HG03280 (cell line): ENCODE measurements at regions not wholly inside any gene's neighbourhood (a gene's known extent, or its start where the extent isn't known, plus 50 kb on each side); places are given as distances from the start of the nearest gene placed in this dataset.
"Not testable (repeated sequence)": the region's sequence is repeated elsewhere in the genome, so short reads cannot be mapped to it uniquely, and the experiment has no call there.

Experiments used
- ATAC-seq: cut with Tn5 transposase; IDR thresholded peaks from one replicate; pipeline ENCODE4 v1.9.1; 2021; ENCODE audit warnings: mild to moderate bottlenecking, moderate library complexity; ENCODE audit not compliant: unreplicated experiment

- no peak for ATAC-seq
Measured at GRCh38 chr5:122599000-122599399, 175.9 kb upstream of the SNX2 start.

DNA sequence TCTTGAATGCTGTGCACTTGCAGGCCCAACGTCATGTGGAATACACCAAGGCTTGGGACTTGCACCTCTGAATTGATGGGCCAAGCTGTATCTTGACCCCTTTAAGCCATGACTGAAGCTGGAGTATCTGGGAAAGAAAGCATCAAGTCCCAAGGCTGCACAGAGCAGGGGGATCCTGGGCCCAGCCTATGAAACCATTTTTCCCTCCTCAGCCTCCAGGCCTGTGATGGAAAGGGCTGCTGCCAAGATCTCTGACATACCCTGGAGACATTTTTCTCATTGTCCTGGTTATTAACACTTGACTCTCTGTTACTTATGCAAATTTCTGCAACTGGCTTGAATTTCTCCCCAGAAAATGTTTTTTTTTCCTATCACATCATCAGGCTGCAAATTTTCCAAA lies 174.0 kb upstream of the SNX2 start:
- ATAC-seq, result no peak

DNA sequence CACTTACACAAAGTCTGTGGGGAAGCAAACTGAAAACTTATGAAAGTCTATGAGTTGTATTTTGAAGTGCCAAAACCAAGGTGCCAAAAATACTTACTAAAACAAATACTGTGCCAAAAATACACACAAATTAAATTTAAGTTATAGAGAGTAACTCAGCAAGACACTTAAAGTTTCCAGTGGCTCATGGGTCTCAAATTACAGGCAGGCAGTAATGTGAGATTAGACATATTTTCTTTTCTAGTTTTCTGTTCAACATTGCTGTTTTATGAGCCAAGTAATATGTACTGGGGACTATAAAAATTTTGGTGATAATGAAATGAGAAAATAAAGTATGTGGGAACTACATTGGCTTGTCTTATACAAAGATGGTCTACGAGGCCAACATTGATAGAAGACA lies 172.2 kb upstream of the SNX2 start:
- no peak for ATAC-seq

GRCh38 chr5:122605236-122605635 lies 169.6 kb upstream of the SNX2 start:
- ATAC-seq, result no peak

DNA sequence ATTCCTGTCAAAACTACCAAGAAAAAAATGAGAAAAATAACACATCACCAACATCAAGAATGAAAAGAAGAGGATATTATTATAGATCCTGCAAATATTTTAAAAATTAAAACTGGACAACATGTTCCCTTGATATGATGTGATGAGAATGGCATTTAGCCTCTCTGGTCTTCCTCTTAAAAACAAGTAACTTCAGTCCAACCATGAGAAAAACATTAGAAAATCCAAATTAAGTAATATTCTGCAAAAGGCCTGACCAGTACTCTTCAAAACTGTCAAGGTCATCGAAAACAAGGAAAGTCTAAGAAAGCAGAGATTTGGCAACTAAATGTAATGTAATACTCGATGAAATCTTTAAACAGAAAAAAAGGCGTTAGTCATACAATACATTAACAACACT lies 167.1 kb upstream of the SNX2 start:
- no peak for ATAC-seq

DNA sequence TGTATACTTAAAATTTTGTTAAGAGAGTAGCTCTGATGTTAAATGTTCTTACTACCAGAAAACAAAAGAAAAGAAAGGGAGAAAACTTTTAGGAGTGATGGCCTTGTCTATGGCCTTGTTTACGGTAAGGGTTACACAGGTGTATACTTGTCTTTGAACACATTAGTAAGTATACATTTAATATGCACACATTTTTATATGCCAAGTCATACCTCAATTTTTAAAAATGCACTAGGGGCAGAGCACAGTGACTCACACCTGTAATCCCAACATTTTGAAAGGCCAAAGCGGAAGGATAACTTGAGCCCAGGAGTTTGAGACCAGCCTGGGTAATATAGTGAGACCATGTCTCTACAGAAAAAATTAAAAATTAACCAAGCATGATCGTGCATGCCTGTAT lies 166.7 kb upstream of the SNX2 start:
- ATAC-seq, result no peak

DNA sequence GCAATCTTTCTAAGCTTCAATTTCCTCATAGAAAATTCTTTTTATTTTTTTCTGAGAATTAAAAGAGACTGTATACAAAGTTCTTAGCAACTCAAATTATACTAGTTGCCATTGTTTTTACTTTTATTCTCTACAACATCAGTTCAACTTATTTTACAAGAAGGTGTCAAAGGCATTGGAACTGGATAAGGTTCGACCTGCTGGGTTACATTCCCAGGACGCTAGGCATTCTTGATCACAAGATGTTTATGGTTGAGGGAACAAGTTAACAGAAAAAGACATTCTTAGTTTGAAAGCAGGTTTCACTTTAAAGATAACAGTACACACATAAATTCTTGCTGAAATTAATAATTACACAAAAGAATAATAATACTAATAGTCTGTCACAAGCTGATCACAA lies 163.5 kb upstream of the SNX2 start:
- no peak for ATAC-seq

DNA sequence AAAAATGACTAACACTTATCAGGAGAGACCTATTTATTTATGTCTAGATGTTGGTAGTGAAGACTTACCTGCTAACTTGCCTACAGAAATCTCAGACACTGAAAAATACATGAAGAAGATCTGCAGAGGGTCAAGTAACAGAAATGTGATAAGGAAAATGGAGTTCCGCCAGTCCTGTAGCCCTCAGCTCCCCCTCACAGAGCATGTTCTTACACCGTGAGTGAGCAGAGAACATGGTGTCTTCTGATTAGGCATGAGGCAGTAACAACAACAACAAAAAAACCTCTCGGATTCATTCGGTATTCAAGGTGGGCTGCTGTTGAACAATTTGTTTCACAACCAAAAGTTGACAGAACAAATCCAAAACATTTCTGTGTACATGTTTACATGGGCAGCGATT lies 162.0 kb upstream of the SNX2 start:
- no peak for ATAC-seq

GRCh38 chr5:122615146-122615545 lies 159.7 kb upstream of the SNX2 start:
- no peak for ATAC-seq

DNA sequence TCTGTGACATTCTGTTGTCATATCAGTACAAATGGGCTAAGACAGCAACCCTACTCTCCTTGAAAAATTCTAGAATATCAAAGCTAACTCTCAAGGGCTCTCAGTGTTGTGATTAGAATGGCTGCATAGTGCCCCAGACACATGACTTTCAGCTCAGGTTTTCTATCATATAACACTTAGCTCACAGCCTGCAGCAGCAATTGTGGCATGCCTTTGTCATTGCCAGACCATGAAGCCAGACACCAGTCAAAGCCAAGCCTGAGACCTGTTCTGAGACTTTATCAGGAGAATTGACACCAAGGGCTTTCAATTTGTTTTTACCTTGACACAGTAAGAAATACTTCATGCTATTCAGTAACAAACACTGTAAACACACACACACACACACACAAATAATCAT lies 159.0 kb upstream of the SNX2 start:
- ATAC-seq, result no peak

GRCh38 chr5:122618046-122618445 lies 156.8 kb upstream of the SNX2 start:
- not testable (repeated sequence) for ATAC-seq

DNA sequence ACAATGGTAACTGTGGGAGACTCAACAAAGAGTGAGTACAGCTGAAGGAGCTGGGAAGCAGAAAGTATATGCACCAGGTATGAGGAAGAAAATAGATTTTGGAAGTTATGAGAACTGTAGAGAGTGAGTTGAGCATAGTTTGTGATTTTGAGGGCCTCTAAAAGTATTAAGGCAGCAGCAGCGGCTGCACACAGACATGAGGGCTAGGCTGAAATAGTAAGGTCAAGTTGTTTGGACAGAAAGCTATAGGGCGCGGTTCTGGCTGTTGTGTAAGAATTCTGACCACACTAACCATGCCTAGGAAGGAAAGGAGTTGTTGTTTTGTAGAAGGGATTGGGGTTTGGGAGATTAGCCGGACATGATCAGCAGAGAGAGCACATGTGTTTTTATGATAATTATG lies 154.1 kb upstream of the SNX2 start:
- ATAC-seq, result not testable (repeated sequence)

- not testable (repeated sequence) for ATAC-seq
Measured at GRCh38 chr5:122628714-122629113, 146.2 kb upstream of the SNX2 start.

GRCh38 chr5:122629121-122629677 lies 145.7 kb upstream of the SNX2 start:
- ATAC-seq, result no peak

GRCh38 chr5:122638581-122638980 lies 136.3 kb upstream of the SNX2 start:
- no peak for ATAC-seq

DNA sequence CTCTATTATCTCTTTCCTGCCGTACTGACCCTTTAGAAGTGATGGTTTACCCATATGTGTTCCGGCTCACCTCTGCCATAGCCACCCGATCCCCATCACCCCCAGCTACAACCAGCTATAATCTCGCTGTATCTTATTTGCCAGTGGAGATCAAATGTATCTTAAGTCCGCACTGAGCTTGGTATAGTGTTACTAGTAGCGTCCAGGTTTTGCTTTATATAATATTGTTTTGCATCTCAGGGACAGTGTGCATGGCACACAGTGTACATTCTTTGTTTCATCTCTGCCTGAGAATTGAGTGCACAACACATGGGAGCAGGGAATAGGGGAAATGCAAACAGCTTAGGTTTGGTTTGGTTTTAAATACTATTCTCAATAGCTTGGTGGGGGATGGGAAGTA lies 135.8 kb upstream of the SNX2 start:
- no peak for ATAC-seq

- ATAC-seq, result no peak
Measured at GRCh38 chr5:122639864-122640263, 135.0 kb upstream of the SNX2 start.

GRCh38 chr5:122649080-122649479 lies 125.8 kb upstream of the SNX2 start:
- no peak for ATAC-seq

DNA sequence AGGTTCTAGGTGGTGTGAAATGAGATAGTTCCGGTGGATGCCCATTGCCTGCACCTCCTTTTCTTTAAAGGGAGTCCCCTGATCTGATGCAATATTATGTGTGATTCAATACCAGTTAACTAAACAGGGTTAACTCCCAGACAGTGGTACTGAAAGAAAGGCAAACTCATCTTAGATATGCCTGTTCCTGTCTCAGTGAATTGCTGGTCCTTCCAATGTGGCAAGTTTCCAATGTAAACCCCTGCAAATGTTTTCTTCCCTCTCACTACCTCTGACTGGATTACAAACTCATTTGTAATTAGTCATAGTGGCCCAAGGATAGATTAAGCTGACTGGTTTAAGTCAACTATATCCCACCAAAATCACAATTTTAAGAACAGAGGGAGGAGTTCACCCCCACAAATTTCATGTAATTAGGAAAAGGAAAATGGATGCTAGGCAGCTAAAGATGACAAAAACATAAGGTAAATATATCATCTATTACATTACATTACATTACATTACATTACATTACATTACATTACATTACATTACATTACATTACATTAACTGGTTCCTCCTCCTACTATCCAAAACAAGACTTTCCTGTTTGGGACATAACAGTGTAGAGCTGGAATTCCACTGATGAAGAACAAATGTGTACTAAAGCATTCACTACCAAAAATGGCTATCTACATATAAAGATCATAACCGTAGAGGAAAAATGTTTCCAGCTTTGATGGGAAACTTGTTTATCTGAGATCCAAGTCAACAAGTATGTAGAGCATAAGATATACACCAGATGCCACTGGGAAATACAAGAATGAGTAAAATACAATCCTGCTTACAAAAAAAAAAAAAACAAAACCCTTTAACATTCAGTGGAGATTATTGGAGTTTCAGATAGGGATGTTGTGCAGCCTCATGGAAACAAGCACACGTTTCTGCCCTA lies 121.5 kb upstream of the SNX2 start:
- no peak for ATAC-seq

- ATAC-seq, result no peak
Measured at GRCh38 chr5:122656160-122656559, 118.7 kb upstream of the SNX2 start.

- no peak for ATAC-seq
Measured at GRCh38 chr5:122656577-122656976, 118.3 kb upstream of the SNX2 start.

- no peak for ATAC-seq
Measured at GRCh38 chr5:122661496-122662180, 113.2 kb upstream of the SNX2 start.
